K562 (cell line): ENCODE measurements at regions not wholly inside any gene's neighbourhood (a gene's known extent, or its start where the extent isn't known, plus 50 kb on each side); places are given as distances from the start of the nearest gene placed in this dataset.

ENCODE experiments used
- FOXA1 ChIP-seq: fragments of 450-650 bp; IDR thresholded peaks from 2 replicates; pipeline ENCODE4 v1.6.1; 2016; ENCODE audit warnings: mild to moderate bottlenecking, borderline replicate concordance
- RB1 ChIP-seq: fragments of 450-650 bp; IDR thresholded peaks from 2 replicates; pipeline ENCODE4 v1.6.1; 2017; ENCODE audit warnings: low read depth, mild to moderate bottlenecking
- RFX5 ChIP-seq: IDR thresholded peaks from 2 replicates; pipeline ENCODE4 v1.6.1; 2011; ENCODE audit warnings: low read depth, mild to moderate bottlenecking, improper control_type of control experiment, low read length
- STAG1 ChIP-seq: sonication (generic); formaldehyde crosslinking; IDR thresholded peaks from 2 replicates; pipeline ENCODE4 v1.5.0; 2020; ENCODE audit warnings: missing genetic modification reagents, borderline replicate concordance
- ZBTB17 ChIP-seq: fragments of 450-650 bp; formaldehyde crosslinking; IDR thresholded peaks from 2 replicates; pipeline ENCODE4 v1.4.0; 2020; ENCODE audit warnings: mild to moderate bottlenecking
- ZNF124 ChIP-seq: sonication (generic); formaldehyde crosslinking; IDR thresholded peaks from 2 replicates; pipeline ENCODE4 v1.8.1; 2022; ENCODE audit warnings: missing genetic modification reagents
- ZNF274 ChIP-seq: IDR thresholded peaks from 2 replicates; pipeline ENCODE4 v1.6.1; 2011; ENCODE audit warnings: low read depth, mild to moderate bottlenecking, low read length, moderate library complexity, borderline replicate concordance
- TF ChIP-seq, protein P1 (sequence below): sonication (generic); formaldehyde crosslinking; IDR thresholded peaks from 2 replicates; pipeline ENCODE4 v1.9.0; 2022; ENCODE audit warnings: mild to moderate bottlenecking, missing genetic modification reagents
- TF ChIP-seq, protein P2 (sequence below), 3 experiments: IDR thresholded peaks in 2 of 3; conservative IDR thresholded peaks in 1 of 3; 2 replicates each; pipeline ENCODE4 v1.5.1; 2011 to 2012; ENCODE audit warnings: low read length in 3 of 3, mild to moderate bottlenecking in 3 of 3, control low read depth in 2 of 3, improper control_type of control experiment in 1 of 3, inconsistent platforms in 1 of 3, low read depth in 1 of 3, mixed read lengths in 1 of 3, moderate library complexity in 1 of 3; ENCODE audit not compliant: insufficient read depth in 2 of 3
- TF ChIP-seq, protein P3 (sequence below): sonication (generic); formaldehyde crosslinking; IDR thresholded peaks from 2 replicates; pipeline ENCODE4 v1.8.0; 2022; ENCODE audit warnings: missing genetic modification reagents, mild to moderate bottlenecking, borderline replicate concordance

DNA sequence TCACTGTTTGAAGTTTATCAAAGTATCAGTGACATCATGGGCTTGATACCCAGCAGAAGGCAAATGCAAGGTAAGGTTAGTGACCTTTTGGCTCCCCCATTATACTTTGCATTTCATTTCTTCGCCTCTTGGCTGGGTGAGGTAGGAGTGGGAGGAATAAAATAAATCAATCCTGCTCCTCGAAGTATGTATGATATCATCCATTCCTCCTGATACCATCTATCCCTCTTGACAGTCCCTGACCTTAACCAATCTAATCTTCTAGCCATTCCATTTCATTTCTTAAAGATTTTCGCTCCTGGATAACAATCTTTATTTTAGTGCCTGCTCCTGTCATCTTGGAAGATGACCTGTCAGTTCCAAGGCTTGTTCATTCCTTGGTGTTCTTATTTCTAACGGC is 1083.3 kb downstream of the NXPH1 start:
- TF ChIP-seq, protein P1, sequence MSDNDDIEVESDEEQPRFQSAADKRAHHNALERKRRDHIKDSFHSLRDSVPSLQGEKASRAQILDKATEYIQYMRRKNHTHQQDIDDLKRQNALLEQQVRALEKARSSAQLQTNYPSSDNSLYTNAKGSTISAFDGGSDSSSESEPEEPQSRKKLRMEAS: no peak
- TF ChIP-seq ZNF274 (no peak), STAG1 (CRISPR knock-in tag) (no peak), ZNF124 (CRISPR knock-in tag) (no peak), RB1 (no peak), ZBTB17 (CRISPR knock-in tag) (no peak), RFX5 (no peak), FOXA1 (no peak)
- TF ChIP-seq, protein P2, sequence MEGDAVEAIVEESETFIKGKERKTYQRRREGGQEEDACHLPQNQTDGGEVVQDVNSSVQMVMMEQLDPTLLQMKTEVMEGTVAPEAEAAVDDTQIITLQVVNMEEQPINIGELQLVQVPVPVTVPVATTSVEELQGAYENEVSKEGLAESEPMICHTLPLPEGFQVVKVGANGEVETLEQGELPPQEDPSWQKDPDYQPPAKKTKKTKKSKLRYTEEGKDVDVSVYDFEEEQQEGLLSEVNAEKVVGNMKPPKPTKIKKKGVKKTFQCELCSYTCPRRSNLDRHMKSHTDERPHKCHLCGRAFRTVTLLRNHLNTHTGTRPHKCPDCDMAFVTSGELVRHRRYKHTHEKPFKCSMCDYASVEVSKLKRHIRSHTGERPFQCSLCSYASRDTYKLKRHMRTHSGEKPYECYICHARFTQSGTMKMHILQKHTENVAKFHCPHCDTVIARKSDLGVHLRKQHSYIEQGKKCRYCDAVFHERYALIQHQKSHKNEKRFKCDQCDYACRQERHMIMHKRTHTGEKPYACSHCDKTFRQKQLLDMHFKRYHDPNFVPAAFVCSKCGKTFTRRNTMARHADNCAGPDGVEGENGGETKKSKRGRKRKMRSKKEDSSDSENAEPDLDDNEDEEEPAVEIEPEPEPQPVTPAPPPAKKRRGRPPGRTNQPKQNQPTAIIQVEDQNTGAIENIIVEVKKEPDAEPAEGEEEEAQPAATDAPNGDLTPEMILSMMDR (IDR thresholded peaks at IDR 0.05 in 2 of 3, conservative IDR thresholded peaks at IDR 0.05 in 1 of 3; ENCODE audit: insufficient read depth in 2 of 3, low read depth in 1 of 3, low read length in 3 of 3): no peak
- TF ChIP-seq, protein P3, sequence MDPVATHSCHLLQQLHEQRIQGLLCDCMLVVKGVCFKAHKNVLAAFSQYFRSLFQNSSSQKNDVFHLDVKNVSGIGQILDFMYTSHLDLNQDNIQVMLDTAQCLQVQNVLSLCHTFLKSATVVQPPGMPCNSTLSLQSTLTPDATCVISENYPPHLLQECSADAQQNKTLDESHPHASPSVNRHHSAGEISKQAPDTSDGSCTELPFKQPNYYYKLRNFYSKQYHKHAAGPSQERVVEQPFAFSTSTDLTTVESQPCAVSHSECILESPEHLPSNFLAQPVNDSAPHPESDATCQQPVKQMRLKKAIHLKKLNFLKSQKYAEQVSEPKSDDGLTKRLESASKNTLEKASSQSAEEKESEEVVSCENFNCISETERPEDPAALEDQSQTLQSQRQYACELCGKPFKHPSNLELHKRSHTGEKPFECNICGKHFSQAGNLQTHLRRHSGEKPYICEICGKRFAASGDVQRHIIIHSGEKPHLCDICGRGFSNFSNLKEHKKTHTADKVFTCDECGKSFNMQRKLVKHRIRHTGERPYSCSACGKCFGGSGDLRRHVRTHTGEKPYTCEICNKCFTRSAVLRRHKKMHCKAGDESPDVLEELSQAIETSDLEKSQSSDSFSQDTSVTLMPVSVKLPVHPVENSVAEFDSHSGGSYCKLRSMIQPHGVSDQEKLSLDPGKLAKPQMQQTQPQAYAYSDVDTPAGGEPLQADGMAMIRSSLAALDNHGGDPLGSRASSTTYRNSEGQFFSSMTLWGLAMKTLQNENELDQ: no peak
